NCI-H146 (cell line): ENCODE measurements at regions not wholly inside any gene's neighbourhood (a gene's known extent, or its start where the extent isn't known, plus 50 kb on each side); places are given as distances from the start of the nearest gene placed in this dataset.
A peak's percentile ranks its signal among the peaks of the same experiment; 100 is the strongest.

Source experiments
- DNase-seq: peaks from one replicate; lab custom pipeline; 2025; lab: John Stamatoyannopoulos, UW

GRCh38 chr5:35478856-35479682, 138.6 kb upstream of the SPEF2 start:
- no peak for DNase-seq

GRCh38 chr5:35477911-35478310, 139.8 kb upstream of the SPEF2 start:
- no peak for DNase-seq

DNA sequence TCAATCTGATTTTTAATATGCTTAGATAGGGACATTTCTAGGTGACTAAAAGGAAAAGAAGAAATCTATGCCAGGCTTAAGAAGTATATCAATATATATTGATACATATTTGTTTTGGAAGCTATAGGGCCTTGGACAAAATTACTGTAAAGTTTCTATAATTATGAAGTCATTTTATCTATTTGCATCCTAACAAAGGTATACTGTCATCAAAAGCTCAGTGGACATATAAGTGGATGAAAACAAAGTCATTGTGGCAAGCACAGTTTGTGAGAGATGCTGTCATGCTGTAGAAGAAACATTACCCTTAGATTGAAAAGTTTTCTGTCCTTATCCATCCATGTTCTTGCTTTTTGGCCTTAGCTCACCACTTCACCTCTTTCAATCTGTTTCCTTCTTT, 140.3 kb upstream of the SPEF2 start:
- DNase-seq = no peak

- DNase-seq = no peak
These were observed 140.9 kb upstream of the SPEF2 start for GRCh38 chr5:35476797-35477196.

DNA sequence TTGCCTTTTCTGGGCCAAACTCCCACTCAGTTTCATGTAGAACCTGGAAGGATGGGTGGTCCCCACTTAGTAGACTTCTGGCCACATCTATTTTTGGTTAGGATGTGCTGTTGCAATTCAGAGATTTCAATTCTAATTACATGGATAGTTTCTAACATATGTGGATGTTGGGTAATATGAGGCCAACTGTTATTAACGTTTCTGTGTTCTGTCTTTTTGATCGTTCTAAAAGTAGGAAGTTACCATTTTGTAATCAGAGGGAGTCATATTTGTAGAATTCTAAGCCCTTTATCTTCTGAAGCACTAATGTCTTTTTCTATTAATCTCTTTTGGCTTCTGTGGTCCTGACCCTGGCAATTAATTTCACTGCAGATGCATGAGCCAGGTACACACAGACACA, 141.6 kb upstream of the SPEF2 start:
- no peak for DNase-seq

- no peak for DNase-seq
These were observed 144.1 kb upstream of the SPEF2 start for GRCh38 chr5:35473589-35473988.

- no peak for DNase-seq
These were observed 146.8 kb upstream of the SPEF2 start for GRCh38 chr5:35470866-35471265.

DNA sequence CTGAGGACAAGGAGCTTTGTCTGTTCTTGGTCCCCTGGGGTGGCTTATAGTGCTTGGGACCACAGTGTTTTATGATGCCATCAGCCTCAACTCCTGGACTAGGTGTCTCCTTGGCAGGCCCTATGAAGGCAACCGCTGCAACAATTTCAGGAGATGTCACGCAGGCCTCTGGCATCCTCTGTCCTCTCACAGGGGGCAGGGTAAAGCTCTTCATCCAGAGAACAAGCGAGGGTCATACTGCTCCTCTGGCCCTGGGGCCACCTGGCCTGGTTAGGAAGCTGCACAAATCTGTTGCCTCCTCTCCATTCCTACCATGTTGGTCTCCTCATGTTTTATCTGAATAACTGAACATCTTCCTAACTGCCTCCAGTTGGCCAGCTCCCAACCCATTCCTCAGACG, 148.9 kb upstream of the SPEF2 start:
- DNase-seq = no peak

DNA sequence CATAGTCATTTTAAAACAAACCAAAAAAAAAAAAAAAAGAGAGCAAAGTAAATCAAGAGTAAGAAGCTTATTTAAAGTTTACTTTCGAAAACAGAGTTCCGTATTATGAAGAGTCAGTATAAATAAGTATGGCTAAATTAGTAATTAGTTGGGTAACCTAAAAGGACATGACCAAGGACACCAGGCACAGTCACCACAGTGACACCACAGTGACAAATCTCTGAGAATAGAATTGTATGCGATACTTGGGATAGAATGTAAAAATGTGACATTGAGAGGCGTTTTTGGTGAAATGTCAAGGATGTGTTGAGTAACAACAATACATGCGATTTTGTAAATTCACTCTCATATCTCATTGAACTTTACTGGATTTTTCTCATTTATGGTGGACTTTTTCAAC, 150.9 kb upstream of the SPEF2 start:
- DNase-seq = no peak

DNA sequence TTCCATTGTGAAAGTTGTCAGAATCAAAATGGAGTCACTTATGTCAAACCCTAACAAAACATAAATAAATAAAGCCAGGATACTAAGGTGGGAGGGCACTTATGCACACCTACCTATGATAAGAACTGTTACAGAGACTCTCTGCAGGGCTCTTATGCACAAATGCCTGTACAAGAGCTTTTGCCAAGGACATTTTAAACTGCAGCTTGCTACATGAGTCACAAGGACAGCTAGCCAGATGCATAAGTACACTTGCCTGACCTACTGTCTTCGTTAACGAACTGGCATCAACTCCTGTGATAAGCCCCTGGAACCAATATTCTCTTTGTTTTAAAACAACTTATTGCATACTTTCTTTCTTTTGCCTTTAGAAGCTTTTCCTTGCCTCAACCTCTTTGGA, 152.9 kb upstream of the SPEF2 start:
- no peak for DNase-seq

GRCh38 chr5:35461530-35461929, 156.1 kb upstream of the SPEF2 start:
- DNase-seq = no peak

DNA sequence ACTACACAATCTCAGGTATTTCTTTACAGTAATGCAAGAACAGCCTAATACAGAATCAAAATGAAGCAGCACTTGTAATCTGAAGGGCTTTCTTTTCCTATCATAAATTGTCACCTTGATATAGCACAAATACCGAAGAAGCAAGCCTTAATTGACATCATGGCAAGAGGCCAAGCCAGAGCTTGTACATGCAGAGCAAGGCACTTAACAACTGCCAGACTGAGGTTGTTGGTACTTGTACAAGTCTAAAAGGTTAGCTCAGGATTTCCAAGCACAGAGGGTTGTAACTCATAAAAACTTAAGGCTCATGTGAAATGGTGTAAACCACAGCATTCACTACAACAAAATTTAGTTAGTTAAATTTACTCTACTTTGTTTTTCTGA, 158.8 kb upstream of the SPEF2 start:
- no peak for DNase-seq

DNA sequence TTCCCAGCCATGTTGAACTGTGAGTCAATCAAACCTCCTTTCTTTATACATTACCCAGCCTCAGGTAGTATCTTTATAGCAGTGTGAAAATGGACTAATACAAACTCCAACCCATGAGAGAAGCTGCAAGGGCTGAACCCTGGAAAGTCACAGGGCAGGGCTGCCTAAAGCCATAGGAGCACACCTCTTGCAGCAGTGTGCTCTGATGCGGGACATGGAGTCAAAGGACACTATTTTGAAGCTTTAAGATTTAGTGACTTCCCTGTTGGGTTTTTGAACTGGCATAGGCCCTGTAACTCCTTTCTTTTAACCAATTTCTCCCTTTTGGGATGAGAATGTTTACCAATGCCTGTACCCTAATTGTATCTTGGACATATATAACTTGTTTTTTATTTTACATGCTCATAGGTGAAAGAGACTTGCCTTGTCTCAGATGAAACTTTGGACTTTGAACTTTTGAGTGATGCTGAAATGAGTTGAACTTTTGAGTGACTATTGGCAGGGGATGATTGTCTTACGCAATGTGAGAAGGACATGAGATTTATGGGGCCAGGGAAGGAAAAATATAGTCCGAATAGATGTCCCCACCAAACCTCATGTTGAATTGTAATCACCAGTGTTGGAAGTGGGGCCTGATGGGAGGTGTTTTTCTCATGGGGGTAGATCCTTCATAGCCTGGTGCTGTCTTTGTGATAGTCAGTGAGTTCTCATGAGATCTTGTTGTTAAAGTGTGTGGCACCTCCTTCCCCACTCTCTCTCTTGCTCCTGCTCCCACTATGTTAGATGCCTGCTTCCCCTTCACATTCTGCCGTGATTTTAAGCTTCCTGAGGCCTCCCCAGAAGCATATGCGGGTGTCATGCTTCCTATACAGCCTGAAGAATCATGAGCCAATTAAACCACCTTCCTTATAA, 159.5 kb upstream of the SPEF2 start:
- DNase-seq = no peak

DNA sequence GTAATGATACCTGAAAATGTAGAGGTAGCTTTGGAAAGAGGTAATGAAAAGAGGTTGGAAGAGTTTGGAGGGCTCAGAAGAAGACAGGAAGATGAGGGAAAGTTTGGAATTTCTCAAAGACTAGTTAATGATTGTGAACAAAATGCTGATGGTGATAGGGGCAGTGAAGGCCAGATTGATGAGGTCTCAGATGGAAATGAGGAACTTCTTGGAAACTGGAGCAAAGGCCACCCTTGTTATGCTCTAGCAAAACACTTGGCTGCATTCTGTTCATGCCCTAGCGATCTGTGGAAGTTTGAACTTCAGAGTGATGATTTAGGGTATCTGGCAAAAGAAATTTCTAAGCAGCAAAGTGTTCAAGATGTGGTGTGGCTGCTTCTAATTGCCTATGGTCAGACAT, 161.2 kb upstream of the SPEF2 start:
- no peak for DNase-seq

- no peak for DNase-seq
These were observed 163.6 kb upstream of the SPEF2 start for GRCh38 chr5:35454011-35454525.

DNA sequence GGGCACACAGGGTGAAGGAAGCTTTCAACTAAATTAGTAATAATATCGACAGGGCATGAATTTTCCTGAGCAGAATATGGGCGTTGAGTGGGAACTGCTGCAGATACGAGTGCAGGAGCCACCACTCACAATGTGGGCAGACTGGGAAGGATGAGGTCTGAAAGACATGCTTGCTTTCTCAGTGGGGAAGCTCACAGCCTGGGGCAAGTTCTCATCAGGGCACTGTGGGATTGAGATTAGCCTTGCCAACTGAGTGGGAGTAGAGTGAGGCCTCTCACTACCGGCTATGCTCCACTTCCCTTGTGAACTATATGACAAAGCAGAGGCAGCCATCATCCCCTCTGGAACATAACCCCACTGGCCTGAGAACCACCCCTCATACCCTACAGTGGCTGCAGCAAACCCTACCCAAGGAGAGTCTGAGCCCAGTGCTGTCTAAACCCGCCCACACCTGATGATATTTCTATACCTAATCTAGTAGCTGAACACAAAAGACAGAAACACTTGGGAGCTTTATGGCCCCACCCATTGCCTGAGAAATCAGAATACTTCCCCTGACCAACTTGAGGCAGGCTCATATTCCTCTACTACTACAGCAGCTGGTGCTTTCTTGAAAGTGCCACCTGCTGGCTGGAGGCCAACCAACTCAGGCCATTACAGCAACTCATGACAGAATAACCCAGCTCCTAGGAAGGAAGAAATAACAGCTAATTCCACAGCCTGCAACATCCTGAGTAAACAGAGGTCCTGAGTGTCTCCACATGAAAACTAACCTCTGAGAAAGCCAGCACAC, 173.7 kb upstream of the SPEF2 start:
- no peak for DNase-seq

DNA sequence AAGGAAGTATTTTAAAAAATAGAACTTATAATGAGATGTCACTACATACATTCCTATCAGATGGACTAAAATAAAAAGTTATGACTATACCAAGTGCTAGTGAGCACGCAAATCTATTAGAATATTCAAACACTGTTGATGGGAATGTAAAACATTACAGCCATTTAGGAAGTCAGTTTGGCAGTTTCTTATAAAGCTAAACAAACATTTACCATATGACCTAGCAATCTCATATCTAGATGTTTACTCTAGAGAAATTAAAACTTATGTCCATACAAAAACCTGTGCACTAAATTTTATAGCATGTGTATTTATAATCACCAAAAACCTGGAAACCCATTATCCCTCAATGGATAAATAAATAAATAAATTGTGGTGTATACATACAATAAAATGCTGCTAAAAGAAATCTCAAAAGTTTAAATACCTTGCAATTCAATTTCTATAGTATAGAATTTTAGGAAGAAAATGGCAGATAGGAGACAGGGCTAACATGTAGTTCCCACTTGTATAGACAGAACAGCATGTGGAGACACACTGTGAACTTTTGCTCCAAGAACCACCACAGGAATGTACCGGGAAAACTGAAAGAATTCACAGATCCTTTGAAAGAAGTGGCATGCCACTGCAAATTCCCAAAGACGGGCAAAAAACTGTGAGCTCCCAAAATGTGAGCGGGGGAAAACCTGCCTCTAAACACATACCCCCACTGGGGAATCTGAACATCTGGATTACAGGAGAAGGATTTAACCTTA, 174.6 kb upstream of the SPEF2 start:
- no peak for DNase-seq

DNA sequence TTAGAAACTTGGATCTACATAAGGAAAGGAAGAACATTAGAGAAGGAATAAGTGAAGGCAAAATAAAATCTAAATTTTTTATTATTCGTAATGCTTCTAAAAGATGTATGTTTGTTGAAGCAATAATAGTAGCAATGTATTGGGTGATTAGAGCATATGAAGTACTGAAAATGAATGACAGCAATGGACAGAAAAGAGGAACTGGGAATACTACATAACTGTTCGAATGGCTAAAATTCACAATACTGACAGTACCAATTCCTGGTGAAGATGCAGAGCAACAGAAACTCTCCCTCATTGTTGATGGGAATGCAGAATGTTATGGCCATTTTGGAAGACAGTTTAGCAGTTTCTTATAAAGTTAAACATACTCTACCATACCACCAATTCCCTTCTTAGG, 177.3 kb upstream of the SPEF2 start:
- no peak for DNase-seq

DNA sequence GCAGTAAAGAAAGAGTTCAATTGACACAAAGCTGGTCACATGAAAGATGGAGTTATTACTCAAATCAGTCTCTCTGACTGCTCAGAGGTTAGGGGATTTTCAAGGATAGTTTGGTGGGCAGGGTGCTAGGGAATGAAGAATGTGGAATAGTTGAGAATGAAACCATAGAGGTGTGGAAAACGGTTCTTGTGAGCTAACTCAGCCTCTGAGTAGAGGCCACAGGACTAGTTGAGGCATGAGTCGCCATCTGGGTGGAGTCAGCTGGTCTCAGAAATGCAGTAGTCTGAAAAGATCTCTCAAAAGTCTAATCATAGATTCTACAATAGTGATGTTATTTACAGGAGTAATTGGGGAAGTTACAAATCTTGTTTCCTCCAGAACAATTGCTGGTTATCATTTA, 178.9 kb upstream of the SPEF2 start:
- DNase-seq = no peak

- no peak for DNase-seq
These were observed 179.4 kb upstream of the SPEF2 start for GRCh38 chr5:35438288-35438687.

DNA sequence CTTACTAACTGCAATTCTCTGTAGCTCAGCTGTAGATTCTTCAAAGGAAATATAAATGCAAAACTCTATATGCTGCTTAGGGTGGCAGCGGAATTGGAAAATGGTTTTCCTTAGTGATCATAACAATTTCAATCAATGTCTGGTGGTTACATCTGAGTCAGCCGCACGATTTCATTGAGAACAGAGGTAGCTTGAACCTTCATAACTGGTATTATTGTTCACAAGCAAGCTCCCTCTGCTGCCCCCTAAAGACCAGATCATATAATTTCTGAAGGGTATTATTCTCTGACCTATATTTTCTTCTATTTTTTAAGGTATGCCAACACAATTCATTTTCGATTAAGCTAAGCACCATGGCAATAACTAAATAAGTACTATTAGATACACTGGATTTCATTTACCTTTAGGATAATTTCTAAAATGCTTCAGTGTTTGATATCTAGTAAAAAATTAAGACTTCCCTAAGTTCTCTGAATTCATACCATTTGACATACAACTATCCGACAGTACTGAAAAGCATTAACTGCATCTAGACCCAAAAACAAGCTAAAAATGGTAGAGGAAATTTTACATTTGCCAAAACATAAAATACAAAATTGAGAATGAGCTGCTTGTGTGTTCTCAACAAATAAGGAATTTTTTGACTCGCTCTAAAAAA, 181.1 kb upstream of the SPEF2 start:
- peak; percentile 6 for DNase-seq
